ENCODE measurements at regions not wholly inside any gene's neighbourhood (a gene's known extent, or its start where the extent isn't known, plus 50 kb on each side); places are given as distances from the start of the nearest gene placed in this dataset.
A peak's percentile ranks its signal among the peaks of the same experiment; 100 is the strongest.

DNA sequence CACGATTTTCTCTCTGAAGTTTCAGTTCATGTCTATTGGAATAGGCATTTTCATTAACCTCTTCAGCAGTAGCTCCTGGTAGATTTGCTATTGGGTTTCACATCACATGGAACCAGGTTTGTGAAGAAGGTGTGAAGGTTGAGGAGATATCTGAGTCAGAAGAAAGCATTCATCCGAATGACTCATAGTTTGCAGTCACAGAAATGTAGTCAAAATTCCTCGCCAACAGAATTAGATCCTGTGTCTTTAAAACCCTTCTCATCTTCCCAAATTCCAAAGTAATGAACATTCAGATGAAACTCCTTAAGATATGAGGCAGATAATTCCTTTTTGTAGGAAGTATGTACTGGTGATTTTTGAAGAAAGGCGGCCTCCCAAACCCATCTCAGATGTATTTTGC is 125.0 kb upstream of the LARGE1 start:
- no peaks in the 10 kb centered on the region for H3K9me3 ChIP-seq (ENCODE audit: control insufficient read depth in 4 of 4, low read length in 3 of 4)
- H3K4me3 ChIP-seq (ENCODE audit: low read depth in 1 of 3, low read length in 3 of 3) = no peak overlapping the region
- no peaks in the 10 kb centered on the region for H3K27me3 ChIP-seq (ENCODE audit: control insufficient read depth in 4 of 4, insufficient read depth in 4 of 4, low read length in 3 of 4)
- no peak for DNase-seq (ENCODE audit: low spot score)
- H3K9ac ChIP-seq (ENCODE audit: low read depth in 1 of 2, low read length in 2 of 2) = no peak overlapping the region
- no peaks in the 10 kb centered on the region for H3K36me3 ChIP-seq (ENCODE audit: control insufficient read depth in 4 of 4, insufficient read depth in 3 of 4, low read depth in 1 of 4, low read length in 3 of 4)
- no peaks in the 10 kb centered on the region for H3K4me1 ChIP-seq (ENCODE audit: control insufficient read depth in 4 of 4, insufficient read depth in 4 of 4, low read length in 3 of 4)
- no peak overlapping the region for H3K27ac ChIP-seq (ENCODE audit: low read depth in 1 of 2, low read length in 2 of 2)
- TF ChIP-seq SP1 (IDR thresholded peaks at IDR 0.05) = no peak
- no peak for TF ChIP-seq NR2F2 (IDR thresholded peaks at IDR 0.05)
- TF ChIP-seq GABPA (IDR thresholded peaks at IDR 0.05 in 1 of 2, conservative IDR thresholded peaks at IDR 0.05 in 1 of 2) = no peak
- TF ChIP-seq, protein P1, sequence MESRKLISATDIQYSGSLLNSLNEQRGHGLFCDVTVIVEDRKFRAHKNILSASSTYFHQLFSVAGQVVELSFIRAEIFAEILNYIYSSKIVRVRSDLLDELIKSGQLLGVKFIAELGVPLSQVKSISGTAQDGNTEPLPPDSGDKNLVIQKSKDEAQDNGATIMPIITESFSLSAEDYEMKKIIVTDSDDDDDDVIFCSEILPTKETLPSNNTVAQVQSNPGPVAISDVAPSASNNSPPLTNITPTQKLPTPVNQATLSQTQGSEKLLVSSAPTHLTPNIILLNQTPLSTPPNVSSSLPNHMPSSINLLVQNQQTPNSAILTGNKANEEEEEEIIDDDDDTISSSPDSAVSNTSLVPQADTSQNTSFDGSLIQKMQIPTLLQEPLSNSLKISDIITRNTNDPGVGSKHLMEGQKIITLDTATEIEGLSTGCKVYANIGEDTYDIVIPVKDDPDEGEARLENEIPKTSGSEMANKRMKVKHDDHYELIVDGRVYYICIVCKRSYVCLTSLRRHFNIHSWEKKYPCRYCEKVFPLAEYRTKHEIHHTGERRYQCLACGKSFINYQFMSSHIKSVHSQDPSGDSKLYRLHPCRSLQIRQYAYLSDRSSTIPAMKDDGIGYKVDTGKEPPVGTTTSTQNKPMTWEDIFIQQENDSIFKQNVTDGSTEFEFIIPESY (IDR thresholded peaks at IDR 0.05) = no peak
- TF ChIP-seq HNF4A (conservative IDR thresholded peaks at IDR 0.05) = no peak
- no peak for TF ChIP-seq RAD21 (IDR thresholded peaks at IDR 0.05)
- TF ChIP-seq FOXA1 (IDR thresholded peaks at IDR 0.05) = no peak
- TF ChIP-seq HNF4G (IDR thresholded peaks at IDR 0.05) = no peak
- TF ChIP-seq, protein P2, sequence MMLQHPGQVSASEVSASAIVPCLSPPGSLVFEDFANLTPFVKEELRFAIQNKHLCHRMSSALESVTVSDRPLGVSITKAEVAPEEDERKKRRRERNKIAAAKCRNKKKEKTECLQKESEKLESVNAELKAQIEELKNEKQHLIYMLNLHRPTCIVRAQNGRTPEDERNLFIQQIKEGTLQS (IDR thresholded peaks at IDR 0.05) = no peak
- TF ChIP-seq EGR1 (IDR thresholded peaks at IDR 0.05; ENCODE audit: low read depth in 2 of 2) = no peak
- TF ChIP-seq, protein P3, sequence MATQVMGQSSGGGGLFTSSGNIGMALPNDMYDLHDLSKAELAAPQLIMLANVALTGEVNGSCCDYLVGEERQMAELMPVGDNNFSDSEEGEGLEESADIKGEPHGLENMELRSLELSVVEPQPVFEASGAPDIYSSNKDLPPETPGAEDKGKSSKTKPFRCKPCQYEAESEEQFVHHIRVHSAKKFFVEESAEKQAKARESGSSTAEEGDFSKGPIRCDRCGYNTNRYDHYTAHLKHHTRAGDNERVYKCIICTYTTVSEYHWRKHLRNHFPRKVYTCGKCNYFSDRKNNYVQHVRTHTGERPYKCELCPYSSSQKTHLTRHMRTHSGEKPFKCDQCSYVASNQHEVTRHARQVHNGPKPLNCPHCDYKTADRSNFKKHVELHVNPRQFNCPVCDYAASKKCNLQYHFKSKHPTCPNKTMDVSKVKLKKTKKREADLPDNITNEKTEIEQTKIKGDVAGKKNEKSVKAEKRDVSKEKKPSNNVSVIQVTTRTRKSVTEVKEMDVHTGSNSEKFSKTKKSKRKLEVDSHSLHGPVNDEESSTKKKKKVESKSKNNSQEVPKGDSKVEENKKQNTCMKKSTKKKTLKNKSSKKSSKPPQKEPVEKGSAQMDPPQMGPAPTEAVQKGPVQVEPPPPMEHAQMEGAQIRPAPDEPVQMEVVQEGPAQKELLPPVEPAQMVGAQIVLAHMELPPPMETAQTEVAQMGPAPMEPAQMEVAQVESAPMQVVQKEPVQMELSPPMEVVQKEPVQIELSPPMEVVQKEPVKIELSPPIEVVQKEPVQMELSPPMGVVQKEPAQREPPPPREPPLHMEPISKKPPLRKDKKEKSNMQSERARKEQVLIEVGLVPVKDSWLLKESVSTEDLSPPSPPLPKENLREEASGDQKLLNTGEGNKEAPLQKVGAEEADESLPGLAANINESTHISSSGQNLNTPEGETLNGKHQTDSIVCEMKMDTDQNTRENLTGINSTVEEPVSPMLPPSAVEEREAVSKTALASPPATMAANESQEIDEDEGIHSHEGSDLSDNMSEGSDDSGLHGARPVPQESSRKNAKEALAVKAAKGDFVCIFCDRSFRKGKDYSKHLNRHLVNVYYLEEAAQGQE (IDR thresholded peaks at IDR 0.05) = no peak
- TF ChIP-seq RXRA (IDR thresholded peaks at IDR 0.05) = no peak
- TF ChIP-seq FOXA2 (IDR thresholded peaks at IDR 0.05) = no peak
- WGBS = 80% methylated on average over 4 of the region's 4 CpGs

GRCh38 chr22:34055525-34056200 is 135.4 kb upstream of the LARGE1 start:
- no peaks in the 10 kb centered on the region for H3K4me1 ChIP-seq (ENCODE audit: control insufficient read depth in 4 of 4, insufficient read depth in 4 of 4, low read length in 3 of 4)
- peaks cover 0 to 13% (median 4%) of the 10 kb centered on the region in 4 donors for H3K9me3 ChIP-seq (ENCODE audit: control insufficient read depth in 4 of 4, low read length in 3 of 4)
- no peak overlapping the region for H3K9ac ChIP-seq (ENCODE audit: low read depth in 1 of 2, low read length in 2 of 2)
- TF ChIP-seq FOXA2 (IDR thresholded peaks at IDR 0.05) (no peak), HNF4G (IDR thresholded peaks at IDR 0.05) (no peak), RAD21 (IDR thresholded peaks at IDR 0.05) (peak; percentile 39 to 61)
- TF ChIP-seq, protein P2 (IDR thresholded peaks at IDR 0.05) = peak; percentile 75
- TF ChIP-seq, protein P4, sequence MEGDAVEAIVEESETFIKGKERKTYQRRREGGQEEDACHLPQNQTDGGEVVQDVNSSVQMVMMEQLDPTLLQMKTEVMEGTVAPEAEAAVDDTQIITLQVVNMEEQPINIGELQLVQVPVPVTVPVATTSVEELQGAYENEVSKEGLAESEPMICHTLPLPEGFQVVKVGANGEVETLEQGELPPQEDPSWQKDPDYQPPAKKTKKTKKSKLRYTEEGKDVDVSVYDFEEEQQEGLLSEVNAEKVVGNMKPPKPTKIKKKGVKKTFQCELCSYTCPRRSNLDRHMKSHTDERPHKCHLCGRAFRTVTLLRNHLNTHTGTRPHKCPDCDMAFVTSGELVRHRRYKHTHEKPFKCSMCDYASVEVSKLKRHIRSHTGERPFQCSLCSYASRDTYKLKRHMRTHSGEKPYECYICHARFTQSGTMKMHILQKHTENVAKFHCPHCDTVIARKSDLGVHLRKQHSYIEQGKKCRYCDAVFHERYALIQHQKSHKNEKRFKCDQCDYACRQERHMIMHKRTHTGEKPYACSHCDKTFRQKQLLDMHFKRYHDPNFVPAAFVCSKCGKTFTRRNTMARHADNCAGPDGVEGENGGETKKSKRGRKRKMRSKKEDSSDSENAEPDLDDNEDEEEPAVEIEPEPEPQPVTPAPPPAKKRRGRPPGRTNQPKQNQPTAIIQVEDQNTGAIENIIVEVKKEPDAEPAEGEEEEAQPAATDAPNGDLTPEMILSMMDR (IDR thresholded peaks at IDR 0.05; ENCODE audit: low read depth, low read length, missing input control) = peak; percentile 8
- no peaks in the 10 kb centered on the region for H3K27me3 ChIP-seq (ENCODE audit: control insufficient read depth in 4 of 4, insufficient read depth in 4 of 4, low read length in 3 of 4)
- H3K36me3 ChIP-seq (ENCODE audit: control insufficient read depth in 4 of 4, insufficient read depth in 3 of 4, low read depth in 1 of 4, low read length in 3 of 4) = no peaks in the 10 kb centered on the region
- H3K27ac ChIP-seq (ENCODE audit: low read depth in 1 of 2, low read length in 2 of 2) = no peak overlapping the region
- 51% methylated on average over 3 of the region's 3 CpGs for WGBS
- H3K4me3 ChIP-seq (ENCODE audit: low read depth in 1 of 3, low read length in 3 of 3) = no peak overlapping the region
- no peak for DNase-seq (ENCODE audit: low spot score)
